ENCODE measurements at regions not wholly inside any gene's neighbourhood (a gene's known extent, or its start where the extent isn't known, plus 50 kb on each side); places are given as distances from the start of the nearest gene placed in this dataset.

DNA sequence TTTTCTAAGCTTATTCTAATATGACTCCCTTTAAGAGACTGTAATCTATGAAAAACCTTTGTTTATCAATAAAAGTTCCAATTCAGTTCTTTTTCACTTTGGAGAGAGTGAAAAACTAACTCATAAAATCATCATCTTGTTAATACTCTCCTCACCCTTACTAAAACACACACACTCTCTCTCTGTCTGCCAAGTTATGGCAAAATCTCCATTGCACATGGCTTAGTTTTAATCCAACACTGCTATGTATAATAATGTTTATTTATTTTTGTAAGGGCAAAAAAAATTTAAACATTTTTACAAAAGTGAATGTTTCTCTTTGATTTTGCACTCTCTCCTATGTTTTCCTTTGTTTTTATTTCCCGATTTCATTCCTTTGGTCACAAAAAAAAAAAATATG, 253.2 kb downstream of the BMP7 start:
- TF ChIP-seq, protein P1, sequence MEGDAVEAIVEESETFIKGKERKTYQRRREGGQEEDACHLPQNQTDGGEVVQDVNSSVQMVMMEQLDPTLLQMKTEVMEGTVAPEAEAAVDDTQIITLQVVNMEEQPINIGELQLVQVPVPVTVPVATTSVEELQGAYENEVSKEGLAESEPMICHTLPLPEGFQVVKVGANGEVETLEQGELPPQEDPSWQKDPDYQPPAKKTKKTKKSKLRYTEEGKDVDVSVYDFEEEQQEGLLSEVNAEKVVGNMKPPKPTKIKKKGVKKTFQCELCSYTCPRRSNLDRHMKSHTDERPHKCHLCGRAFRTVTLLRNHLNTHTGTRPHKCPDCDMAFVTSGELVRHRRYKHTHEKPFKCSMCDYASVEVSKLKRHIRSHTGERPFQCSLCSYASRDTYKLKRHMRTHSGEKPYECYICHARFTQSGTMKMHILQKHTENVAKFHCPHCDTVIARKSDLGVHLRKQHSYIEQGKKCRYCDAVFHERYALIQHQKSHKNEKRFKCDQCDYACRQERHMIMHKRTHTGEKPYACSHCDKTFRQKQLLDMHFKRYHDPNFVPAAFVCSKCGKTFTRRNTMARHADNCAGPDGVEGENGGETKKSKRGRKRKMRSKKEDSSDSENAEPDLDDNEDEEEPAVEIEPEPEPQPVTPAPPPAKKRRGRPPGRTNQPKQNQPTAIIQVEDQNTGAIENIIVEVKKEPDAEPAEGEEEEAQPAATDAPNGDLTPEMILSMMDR (IDR thresholded peaks at IDR 0.05; ENCODE audit: low read length): no peak
- no peak for TF ChIP-seq EZH2 (IDR thresholded peaks at IDR 0.05; ENCODE audit: borderline replicate concordance, low read length)
